Smooth muscle cell (in vitro differentiated cells): ENCODE measurements at regions not wholly inside any gene's neighbourhood (a gene's known extent, or its start where the extent isn't known, plus 50 kb on each side); places are given as distances from the start of the nearest gene placed in this dataset.

ENCODE experiments used
- DNase-seq: peaks from one replicate; lab custom pipeline; 2025; ENCODE audit not compliant: unreplicated experiment; lab: John Stamatoyannopoulos, UW
- H2AFZ ChIP-seq: fragments of 200-600 bp; sonication (generic); 2 replicates; pipeline ENCODE4 v1.6.0; 2016; ENCODE audit warnings: antibody characterized with exemption, low read depth, mild to moderate bottlenecking
- H3F3A ChIP-seq: fragments of 200-600 bp; sonication (generic); 2 replicates; pipeline ENCODE4 v1.6.0; 2017; ENCODE audit warnings: antibody characterized with exemption, low read depth
- H3K27ac ChIP-seq: fragments of 200-600 bp; sonication (generic); 2 replicates; pipeline ENCODE4 v1.5.1; 2016; ENCODE audit warnings: low read depth, mild to moderate bottlenecking
- H3K27me3 ChIP-seq: fragments of 200-600 bp; sonication (generic); 2 replicates; pipeline ENCODE4 v1.6.1; 2016; ENCODE audit warnings: low read depth, mild to moderate bottlenecking
- H3K36me3 ChIP-seq: fragments of 200-600 bp; sonication (generic); 2 replicates; pipeline ENCODE4 v1.5.1; 2016; ENCODE audit warnings: low read depth
- H3K4me1 ChIP-seq: fragments of 200-600 bp; sonication (generic); 2 replicates; pipeline ENCODE4 v1.5.1; 2016; ENCODE audit warnings: low read depth
- H3K4me2 ChIP-seq: fragments of 200-600 bp; sonication (generic); 2 replicates; pipeline ENCODE4 v1.6.0; 2016; ENCODE audit warnings: mild to moderate bottlenecking
- H3K4me3 ChIP-seq: fragments of 200-600 bp; sonication (generic); 2 replicates; pipeline ENCODE4 v1.5.1; 2016; ENCODE audit warnings: mild to moderate bottlenecking
- H3K79me2 ChIP-seq: fragments of 200-600 bp; sonication (generic); 2 replicates; pipeline ENCODE4 v1.6.0; 2016; ENCODE audit warnings: low read depth, mild to moderate bottlenecking
- H3K9ac ChIP-seq: fragments of 200-600 bp; sonication (generic); 2 replicates; pipeline ENCODE4 v1.6.0; 2016; ENCODE audit warnings: low read depth
- H3K9me3 ChIP-seq: fragments of 200-600 bp; sonication (generic); replicated peaks from 2 replicates; pipeline ENCODE4 v1.5.1; 2016; ENCODE audit warnings: low read depth
- H4K20me1 ChIP-seq: fragments of 200-600 bp; sonication (generic); 2 replicates; pipeline ENCODE4 v1.6.0; 2016; ENCODE audit warnings: low read depth
- WGBS: methylation state at CpG from one replicate; pipeline ENCODE4 v1.1.7; 2016; ENCODE audit warnings: low lambda C conversion rate; 5-methylcytosine and 5-hydroxymethylcytosine counted together
- TF ChIP-seq, protein P1 (sequence below): fragments of 200-600 bp; sonication (generic); IDR thresholded peaks from 2 replicates; pipeline ENCODE4 v1.5.1; 2017; ENCODE audit warnings: borderline replicate concordance, mild to moderate bottlenecking, antibody characterized with exemption; ENCODE audit not compliant: insufficient read depth, poor library complexity, severe bottlenecking

DNA sequence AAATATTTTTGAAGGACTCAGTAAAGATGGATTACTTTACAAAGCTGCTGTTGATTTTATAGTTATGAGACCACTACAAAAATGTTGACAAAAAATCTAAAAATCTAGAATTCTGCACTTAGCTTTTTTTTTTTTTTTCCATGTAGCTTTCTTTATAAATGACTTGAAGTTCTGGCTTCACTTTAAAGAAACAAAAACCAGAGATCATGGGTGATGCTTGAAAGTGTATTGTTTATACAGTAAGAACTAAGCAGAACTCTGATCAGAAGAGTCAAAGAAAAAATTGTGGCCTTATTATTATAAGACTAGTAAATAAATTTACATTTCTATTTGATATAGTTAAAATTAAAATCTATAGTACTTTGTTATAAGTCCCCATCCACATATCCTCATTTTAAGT, 301.7 kb downstream of the BLID start:
- no peak overlapping the region for H2AFZ ChIP-seq
- H3K36me3 ChIP-seq, result peaks cover 9% of the 10 kb centered on the region
- H3K27me3 ChIP-seq, result no peaks in the 10 kb centered on the region
- no peak overlapping the region for H3K27ac ChIP-seq
- H3K9me3 ChIP-seq, result peaks cover 11% of the 10 kb centered on the region
- TF ChIP-seq, protein P1, sequence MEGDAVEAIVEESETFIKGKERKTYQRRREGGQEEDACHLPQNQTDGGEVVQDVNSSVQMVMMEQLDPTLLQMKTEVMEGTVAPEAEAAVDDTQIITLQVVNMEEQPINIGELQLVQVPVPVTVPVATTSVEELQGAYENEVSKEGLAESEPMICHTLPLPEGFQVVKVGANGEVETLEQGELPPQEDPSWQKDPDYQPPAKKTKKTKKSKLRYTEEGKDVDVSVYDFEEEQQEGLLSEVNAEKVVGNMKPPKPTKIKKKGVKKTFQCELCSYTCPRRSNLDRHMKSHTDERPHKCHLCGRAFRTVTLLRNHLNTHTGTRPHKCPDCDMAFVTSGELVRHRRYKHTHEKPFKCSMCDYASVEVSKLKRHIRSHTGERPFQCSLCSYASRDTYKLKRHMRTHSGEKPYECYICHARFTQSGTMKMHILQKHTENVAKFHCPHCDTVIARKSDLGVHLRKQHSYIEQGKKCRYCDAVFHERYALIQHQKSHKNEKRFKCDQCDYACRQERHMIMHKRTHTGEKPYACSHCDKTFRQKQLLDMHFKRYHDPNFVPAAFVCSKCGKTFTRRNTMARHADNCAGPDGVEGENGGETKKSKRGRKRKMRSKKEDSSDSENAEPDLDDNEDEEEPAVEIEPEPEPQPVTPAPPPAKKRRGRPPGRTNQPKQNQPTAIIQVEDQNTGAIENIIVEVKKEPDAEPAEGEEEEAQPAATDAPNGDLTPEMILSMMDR, result no peak
- H3K4me3 ChIP-seq, result no peak overlapping the region
- H3K9ac ChIP-seq, result no peak overlapping the region
- H4K20me1 ChIP-seq, result no peaks in the 10 kb centered on the region
- H3K79me2 ChIP-seq, result no peaks in the 10 kb centered on the region
- DNase-seq, result no peak
- no peaks in the 10 kb centered on the region for H3K4me1 ChIP-seq
- H3K4me2 ChIP-seq, result no peak overlapping the region
- peaks cover 10% of the 10 kb centered on the region for H3F3A ChIP-seq

DNA sequence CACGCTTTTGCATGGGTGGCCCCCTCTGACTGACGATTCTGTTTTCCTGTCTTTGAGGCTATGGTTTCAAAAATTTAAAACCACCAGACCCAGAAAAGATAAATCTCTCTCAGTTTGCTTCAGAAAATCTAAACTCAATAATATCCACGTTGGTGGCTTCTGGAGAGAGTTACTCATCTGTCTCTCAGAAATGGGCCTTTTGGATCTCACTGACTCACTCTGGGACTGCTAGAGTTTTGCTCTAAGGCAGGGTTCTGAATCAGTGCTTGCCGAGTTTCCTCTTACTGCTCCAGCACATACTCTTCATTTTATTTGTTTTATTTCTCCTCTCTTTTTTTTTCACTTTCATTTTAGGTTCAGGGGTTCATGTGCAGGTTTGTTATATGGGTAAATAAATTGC, 305.7 kb downstream of the BLID start:
- Histone ChIP-seq H3K4me2 (peak overlapping the region; percentile 74), H3K4me3 (no peak overlapping the region), H3K36me3 (peaks cover 9% of the 10 kb centered on the region), H2AFZ (peak overlapping the region; percentile 70), H3F3A (peaks cover 10% of the 10 kb centered on the region), H3K27me3 (no peaks in the 10 kb centered on the region), H4K20me1 (no peaks in the 10 kb centered on the region), H3K27ac (peak overlapping the region; percentile 77), H3K4me1 (no peaks in the 10 kb centered on the region), H3K9ac (no peak overlapping the region), H3K79me2 (no peaks in the 10 kb centered on the region), H3K9me3 (peaks cover 11% of the 10 kb centered on the region)
- WGBS, result 31% methylated on average over 4 of the region's 4 CpGs
- no peak for DNase-seq
- TF ChIP-seq, protein P1, result no peak

DNA sequence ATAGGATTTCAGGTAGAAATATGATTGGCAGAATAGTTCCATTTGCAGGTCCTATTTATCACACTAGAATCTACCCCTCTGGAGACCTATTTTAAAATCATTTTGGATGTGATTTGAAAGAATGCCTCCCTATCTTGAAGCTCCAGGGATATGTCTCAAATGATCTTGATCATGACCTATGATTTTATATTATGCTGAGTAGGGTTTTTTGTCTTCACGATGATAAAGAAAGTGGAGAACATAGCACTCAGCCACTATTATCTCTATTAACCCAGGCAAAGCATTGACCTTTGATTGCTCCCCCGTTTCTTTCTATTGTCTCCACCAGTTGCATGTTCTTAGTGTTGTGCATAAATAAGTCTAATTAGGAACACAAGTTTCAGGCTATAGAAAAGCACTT, 307.9 kb downstream of the BLID start:
- Histone ChIP-seq H3K27ac (no peak overlapping the region), H3K9ac (no peak overlapping the region), H3K4me1 (no peaks in the 10 kb centered on the region), H3K4me2 (no peak overlapping the region), H2AFZ (no peak overlapping the region), H3F3A (peaks cover 10% of the 10 kb centered on the region), H3K79me2 (no peaks in the 10 kb centered on the region), H3K4me3 (no peak overlapping the region), H4K20me1 (no peaks in the 10 kb centered on the region), H3K36me3 (peaks cover 9% of the 10 kb centered on the region), H3K9me3 (peaks cover 11% of the 10 kb centered on the region), H3K27me3 (no peaks in the 10 kb centered on the region)
- TF ChIP-seq, protein P1, result no peak
- DNase-seq, result no peak
- WGBS, result 89% methylated on average over 2 of the region's 2 CpGs

DNA sequence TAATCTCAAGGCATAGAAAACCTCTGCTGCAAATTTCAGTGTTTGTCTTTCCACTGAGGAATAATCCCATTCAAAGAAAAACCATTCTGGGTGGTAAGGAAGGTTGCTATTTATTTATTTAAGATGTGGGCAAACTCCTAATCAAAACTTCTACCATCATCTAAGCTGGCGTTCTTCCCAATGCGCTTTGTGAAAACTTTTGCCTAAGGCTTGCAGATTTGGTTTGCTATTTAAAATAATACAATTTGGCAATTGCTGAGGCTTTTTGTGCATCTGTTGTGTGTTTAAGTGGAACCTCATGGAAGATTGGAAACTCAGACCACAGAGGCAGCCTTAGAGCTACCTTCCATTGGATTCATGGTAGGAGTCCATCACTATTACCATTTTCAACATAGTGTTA, 309.0 kb downstream of the BLID start:
- Histone ChIP-seq H3K9ac (no peak overlapping the region), H3K27ac (no peak overlapping the region), H3F3A (peaks cover 10% of the 10 kb centered on the region), H2AFZ (no peak overlapping the region), H3K9me3 (peaks cover 1% of the 10 kb centered on the region), H4K20me1 (no peaks in the 10 kb centered on the region), H3K4me3 (no peak overlapping the region), H3K27me3 (no peaks in the 10 kb centered on the region), H3K4me2 (no peak overlapping the region), H3K79me2 (no peaks in the 10 kb centered on the region), H3K36me3 (peaks cover 3% of the 10 kb centered on the region), H3K4me1 (peaks cover 5% of the 10 kb centered on the region)
- TF ChIP-seq, protein P1, result no peak
- no peak for DNase-seq
- WGBS, result 96% methylated on average over 2 of the region's 2 CpGs
